H9 (cell line): ENCODE measurements at regions not wholly inside any gene's neighbourhood (a gene's known extent, or its start where the extent isn't known, plus 50 kb on each side); places are given as distances from the start of the nearest gene placed in this dataset.

Experiments
- DNase-seq: peaks from one replicate; pipeline ENCODE4 v3.0.0-alpha.2; 2017
- H2AFZ ChIP-seq: one replicate; pipeline ENCODE4 v1.6.1; 2013; ENCODE audit warnings: mild to moderate bottlenecking, low read length, control low read depth, moderate library complexity
- H2AK5ac ChIP-seq: 2 replicates; pipeline ENCODE4 v1.6.1; 2013; ENCODE audit warnings: low read length, control low read depth, mixed read lengths; ENCODE audit not compliant: insufficient read length
- H2BK120ac ChIP-seq: one replicate; pipeline ENCODE4 v1.6.1; 2013; ENCODE audit warnings: low read depth, mild to moderate bottlenecking, low read length, control low read depth, inconsistent platforms; ENCODE audit not compliant: poor library complexity, severe bottlenecking
- H2BK12ac ChIP-seq: 2 replicates; pipeline ENCODE4 v1.6.1; 2013; ENCODE audit warnings: low read length, control low read depth, mixed read lengths, low read depth; ENCODE audit not compliant: insufficient read length
- H2BK15ac ChIP-seq: 2 replicates; pipeline ENCODE4 v1.6.1; 2013; ENCODE audit warnings: low read depth, low read length, control low read depth
- H2BK20ac ChIP-seq: one replicate; pipeline ENCODE4 v1.6.1; 2013; ENCODE audit warnings: low read depth, mild to moderate bottlenecking, low read length, control low read depth, inconsistent platforms; ENCODE audit not compliant: poor library complexity, severe bottlenecking
- H2BK5ac ChIP-seq: 2 replicates; pipeline ENCODE4 v1.6.1; 2013; ENCODE audit warnings: low read length, control low read depth, mixed read lengths; ENCODE audit not compliant: insufficient read length
- H3K14ac ChIP-seq: 2 replicates; pipeline ENCODE4 v1.6.1; 2013; ENCODE audit warnings: low read length, control low read depth; ENCODE audit not compliant: insufficient read depth
- H3K18ac ChIP-seq: 2 replicates; pipeline ENCODE4 v1.6.1; 2013; ENCODE audit warnings: low read depth, mild to moderate bottlenecking, mixed read lengths, low read length, control low read depth; ENCODE audit not compliant: insufficient read length
- H3K23ac ChIP-seq: 2 replicates; pipeline ENCODE4 v1.6.1; 2013; ENCODE audit warnings: low read length, control low read depth, mixed read lengths, low read depth; ENCODE audit not compliant: insufficient read length
- H3K23me2 ChIP-seq: 2 replicates; pipeline ENCODE4 v1.6.1; 2013; ENCODE audit warnings: low read depth, mild to moderate bottlenecking, mixed read lengths, low read length, control low read depth; ENCODE audit not compliant: insufficient read length, poor library complexity, severe bottlenecking
- H3K27ac ChIP-seq: 2 replicates; pipeline ENCODE4 v1.5.1; 2013; ENCODE audit warnings: low read length, control low read depth, mixed read lengths, low read depth; ENCODE audit not compliant: insufficient read length
- H3K27me3 ChIP-seq: 2 replicates; pipeline ENCODE4 v1.6.1; 2013; ENCODE audit warnings: low read length, control low read depth, inconsistent platforms; ENCODE audit not compliant: insufficient read depth
- H3K4ac ChIP-seq: 2 replicates; pipeline ENCODE4 v1.6.1; 2013; ENCODE audit warnings: low read depth, mild to moderate bottlenecking, control low read depth, inconsistent platforms, low read length, moderate library complexity
- H3K4me1 ChIP-seq: 2 replicates; pipeline ENCODE4 v1.6.1; 2013; ENCODE audit warnings: low read length, control low read depth, inconsistent platforms; ENCODE audit not compliant: insufficient read depth
- H3K4me2 ChIP-seq: 2 replicates; pipeline ENCODE4 v1.6.1; 2013; ENCODE audit warnings: low read length, control low read depth, mixed read lengths; ENCODE audit not compliant: insufficient read length, insufficient read depth
- H3K56ac ChIP-seq: 2 replicates; pipeline ENCODE4 v1.6.1; 2013; ENCODE audit warnings: low read depth, mild to moderate bottlenecking, mixed read lengths, low read length, control low read depth; ENCODE audit not compliant: insufficient read length
- H3K79me1 ChIP-seq: 2 replicates; pipeline ENCODE4 v1.6.1; 2013; ENCODE audit warnings: low read depth, mild to moderate bottlenecking, moderate library complexity, low read length, control low read depth, inconsistent platforms; ENCODE audit not compliant: insufficient read depth, poor library complexity, severe bottlenecking
- H3K79me2 ChIP-seq: 2 replicates; pipeline ENCODE4 v1.6.1; 2013; ENCODE audit warnings: low read length, control low read depth, inconsistent platforms; ENCODE audit not compliant: insufficient read depth
- H3K9ac ChIP-seq: 2 replicates; pipeline ENCODE4 v1.6.1; 2013; ENCODE audit warnings: low read length, control low read depth, mixed read lengths; ENCODE audit not compliant: insufficient read length; ENCODE audit errors: extremely low read depth
- H3K9me3 ChIP-seq: one replicate; pipeline ENCODE4 v1.6.1; 2013; ENCODE audit warnings: low read depth, low read length, inconsistent platforms; ENCODE audit not compliant: control insufficient read depth
- H3T11ph ChIP-seq: one replicate; pipeline ENCODE4 v1.6.1; 2013; ENCODE audit warnings: mild to moderate bottlenecking, low read length, control low read depth, inconsistent platforms
- H4K20me1 ChIP-seq: one replicate; pipeline ENCODE4 v1.6.1; 2013; ENCODE audit not compliant: control insufficient read depth, insufficient read length, insufficient read depth
- H4K5ac ChIP-seq: 2 replicates; pipeline ENCODE4 v1.6.1; 2013; ENCODE audit warnings: low read depth, mild to moderate bottlenecking, mixed read lengths, low read length, control low read depth; ENCODE audit not compliant: insufficient read length
- H4K8ac ChIP-seq: replicated peaks from 2 replicates; pipeline ENCODE4 v1.6.1; 2013; ENCODE audit warnings: low read length, control low read depth, mixed read lengths, low read depth; ENCODE audit not compliant: insufficient read length
- H4K91ac ChIP-seq: 2 replicates; pipeline ENCODE4 v1.6.1; 2013; ENCODE audit warnings: low read depth, mild to moderate bottlenecking, moderate library complexity, mixed read lengths, low read length, control low read depth; ENCODE audit not compliant: insufficient read length
- H3K27ac Mint-ChIP-seq, 3 experiments: 2 replicates in 2 of 3; 3 replicates in 1 of 3; pipeline ENCODE4 v1.8.0; 2020 to 2021; ENCODE audit warnings: mixed read lengths in 3 of 3, mild to moderate bottlenecking in 1 of 3, moderate library complexity in 1 of 3
- H3K27me3 Mint-ChIP-seq: 2 replicates; pipeline ENCODE4 v1.8.0; 2021; ENCODE audit warnings: low read depth, mild to moderate bottlenecking, moderate library complexity, mixed read lengths
- H3K36me3 Mint-ChIP-seq, 3 experiments: 2 replicates in 2 of 3; 3 replicates in 1 of 3; pipeline ENCODE4 v1.8.0; 2020 to 2021; ENCODE audit warnings: low read depth in 3 of 3, mixed read lengths in 3 of 3; ENCODE audit not compliant: insufficient read depth in 1 of 3
- H3K4me1 Mint-ChIP-seq, 2 experiments: 2 replicates each; pipeline ENCODE4 v1.8.0; 2020; ENCODE audit warnings: mixed read lengths in 2 of 2
- H3K4me3 Mint-ChIP-seq, 2 experiments: 2 replicates in 1 of 2; 3 replicates in 1 of 2; pipeline ENCODE4 v1.8.0; 2020 to 2021; ENCODE audit warnings: mild to moderate bottlenecking in 2 of 2, mixed read lengths in 2 of 2, moderate library complexity in 1 of 2
- H3K9me3 Mint-ChIP-seq, 2 experiments: 2 replicates in 1 of 2; 3 replicates in 1 of 2; pipeline ENCODE4 v1.8.0; 2020; ENCODE audit warnings: mild to moderate bottlenecking in 2 of 2, mixed read lengths in 2 of 2, moderate library complexity in 1 of 2
- CTCF ChIP-seq: fragments of 200-600 bp; sonication (generic); conservative IDR thresholded peaks from 3 replicates; pipeline ENCODE4 v1.8.0; 2021; ENCODE audit warnings: antibody characterized with exemption, mild to moderate bottlenecking
- WGBS: extraction: QIAGEN DNeasy Blood & Tissue Kit; methylation state at CpG from one replicate; pipeline ENCODE4 v1.1.7; 2013; ENCODE audit warnings: missing lambda C conversion rate, low lambda C conversion rate, mixed read lengths; ENCODE audit not compliant: insufficient read length; ENCODE audit errors: extremely low coverage; 5-methylcytosine and 5-hydroxymethylcytosine counted together

GRCh38 chr5:174570662-174571061, 153.7 kb upstream of the MSX2 start:
- H3K27me3 Mint-ChIP-seq = peaks cover 10% of the 10 kb centered on the region
- no peak overlapping the region for H4K5ac ChIP-seq
- no peak overlapping the region for H2AK5ac ChIP-seq
- no peaks in the 10 kb centered on the region for H4K20me1 ChIP-seq
- H2AFZ ChIP-seq = no peak overlapping the region
- H3K27me3 ChIP-seq = no peaks in the 10 kb centered on the region
- H2BK15ac ChIP-seq = no peak overlapping the region
- no peak overlapping the region for H2BK12ac ChIP-seq
- H3K4me1 ChIP-seq = no peaks in the 10 kb centered on the region; the same call in 1 of the 2 replicates
- DNase-seq = no peak
- no peak overlapping the region for H3K4ac ChIP-seq
- H3K27ac Mint-ChIP-seq = peak overlapping the region in 1 of 3 experiments; percentile 47; a peak in 2 of 7 replicates
- no peak overlapping the region for H3K23ac ChIP-seq
- no peak overlapping the region for H2BK5ac ChIP-seq
- TF ChIP-seq CTCF = no peak
- H3K79me1 ChIP-seq = no peaks in the 10 kb centered on the region
- no peaks in the 10 kb centered on the region for H3K23me2 ChIP-seq
- H3K4me1 Mint-ChIP-seq = peaks cover 0 to 9% of the 10 kb centered on the region in 2 experiments; a peak in 2 of 4 replicates
- no CpG with 5 or more reads among the region's 4 CpGs for WGBS
- H2BK120ac ChIP-seq = no peak overlapping the region
- no peak overlapping the region for H3T11ph ChIP-seq
- no peaks in the 10 kb centered on the region for H3K79me2 ChIP-seq
- no peak overlapping the region for H3K18ac ChIP-seq
- no peak overlapping the region for H3K4me2 ChIP-seq
- H3K36me3 Mint-ChIP-seq = no peaks in the 10 kb centered on the region; a peak in 1 of 7 replicates
- H3K9me3 ChIP-seq = no peaks in the 10 kb centered on the region
- no peak overlapping the region for H3K14ac ChIP-seq
- no peak overlapping the region for H3K4me3 Mint-ChIP-seq
- no peak overlapping the region for H3K56ac ChIP-seq
- no peak overlapping the region for H3K9ac ChIP-seq
- no peak overlapping the region for H4K91ac ChIP-seq
- no peak overlapping the region for H4K8ac ChIP-seq
- no peak overlapping the region for H3K27ac ChIP-seq
- no peak overlapping the region for H2BK20ac ChIP-seq
- H3K9me3 Mint-ChIP-seq = no peaks in the 10 kb centered on the region
